Caco-2 (cell line): ENCODE measurements at regions not wholly inside any gene's neighbourhood (a gene's known extent, or its start where the extent isn't known, plus 50 kb on each side); places are given as distances from the start of the nearest gene placed in this dataset.

ENCODE experiments used
- BruUV-seq: library from RNA; stranded (reverse); fragments of 400-500 nt; replicated peaks from 2 replicates; lab custom pipeline; 2021; lab: Mats Ljungman, UMichigan
- CTCF ChIA-PET: fragments of 300-600 bp; sonication (Branson Sonifier 250); formaldehyde crosslinking; loops from one replicate; lab custom pipeline; 2022; ENCODE audit warnings: antibody characterized with exemption; lab: Charles Lee
- POLR2A ChIA-PET: fragments of 300-600 bp; sonication (Branson Sonifier 250); formaldehyde crosslinking; loops from one replicate; lab custom pipeline; 2022; ENCODE audit warnings: antibody characterized with exemption; lab: Charles Lee
- DNase-seq, 2 experiments: peaks; one replicate each; pipeline versions ENCODE4 v3.0.0 to v3.0.0-alpha.2; 2020 to 2022
- H3K27me3 ChIP-seq: replicated peaks from 2 replicates; pipeline ENCODE4 v1.6.0; 2011; ENCODE audit warnings: low read length; ENCODE audit not compliant: control insufficient read depth, insufficient read depth
- H3K36me3 ChIP-seq: 2 replicates; pipeline ENCODE4 v1.5.1; 2011; ENCODE audit warnings: low read length; ENCODE audit not compliant: control insufficient read depth, insufficient read depth
- H3K4me1 ChIP-seq: fragments of 250-450 bp; sonication (Bioruptor Pico); 2 replicates; pipeline ENCODE4 v1.5.1; 2020; ENCODE audit warnings: mild to moderate bottlenecking
- H3K4me3 ChIP-seq: 2 replicates; pipeline ENCODE4 v1.5.1; 2011; ENCODE audit warnings: low read depth, mild to moderate bottlenecking, control low read depth, low read length
- H3K9me3 ChIP-seq: fragments of 250-450 bp; sonication (Bioruptor Pico); 2 replicates; pipeline ENCODE4 v1.5.1; 2020; ENCODE audit warnings: mild to moderate bottlenecking, moderate library complexity
- H3K27ac Mint-ChIP-seq: one replicate; pipeline ENCODE4 v1.8.0; 2022; ENCODE audit warnings: mixed read lengths; ENCODE audit not compliant: unreplicated experiment
- H3K27me3 Mint-ChIP-seq: one replicate; pipeline ENCODE4 v1.8.0; 2022; ENCODE audit warnings: mixed read lengths; ENCODE audit not compliant: insufficient read depth, unreplicated experiment
- H3K36me3 Mint-ChIP-seq: one replicate; pipeline ENCODE4 v1.8.0; 2022; ENCODE audit warnings: mild to moderate bottlenecking, mixed read lengths; ENCODE audit not compliant: insufficient read depth, unreplicated experiment
- H3K4me1 Mint-ChIP-seq: one replicate; pipeline ENCODE4 v1.8.0; 2022; ENCODE audit warnings: low read depth, mixed read lengths; ENCODE audit not compliant: unreplicated experiment
- H3K4me3 Mint-ChIP-seq: one replicate; pipeline ENCODE4 v1.8.0; 2022; ENCODE audit warnings: mild to moderate bottlenecking, moderate library complexity, mixed read lengths; ENCODE audit not compliant: unreplicated experiment
- H3K9me3 Mint-ChIP-seq: one replicate; pipeline ENCODE4 v1.8.0; 2022; ENCODE audit warnings: mixed read lengths; ENCODE audit not compliant: unreplicated experiment
- CTCF ChIP-seq, 2 experiments: fragments of 200-600 bp in 1 of 2; IDR thresholded peaks; 1 replicate in 1 of 2; 2 replicates in 1 of 2; pipeline versions ENCODE4 v1.5.1 to v1.8.0; 2011 to 2022; ENCODE audit warnings: antibody characterized with exemption in 1 of 2, control low read depth in 1 of 2, inconsistent platforms in 1 of 2, low read depth in 1 of 2, low read length in 1 of 2, mild to moderate bottlenecking in 1 of 2, moderate library complexity in 1 of 2; ENCODE audit not compliant: insufficient read depth in 1 of 2, severe bottlenecking in 1 of 2, unreplicated experiment in 1 of 2
- intact Hi-C: fragments of 100-400 bp; cut with micrococcal nuclease; formaldehyde crosslinking; loops from one replicate; pipeline ENCODE4 v1.10.0; 2022; ENCODE audit not compliant: unreplicated experiment

- H3K4me3 Mint-ChIP-seq: no peak overlapping the region
- CTCF ChIA-PET: interaction anchor here (0.6 kb wide), 1 partner anchor 205 kb away, joined by 3 read pairs; no protein-coding TSS in a partner anchor
- no peaks in the 10 kb centered on the region for H3K9me3 ChIP-seq
- no peak overlapping the region for H3K27ac Mint-ChIP-seq
- intact Hi-C loops: no loop called here
- no peaks in the 10 kb centered on the region for H3K9me3 Mint-ChIP-seq
- no peaks in the 10 kb centered on the region for H3K36me3 ChIP-seq
- TF ChIP-seq CTCF (IDR thresholded peaks at IDR 0.05; ENCODE audit: insufficient read depth in 1 of 2, low read depth in 1 of 2, low read length in 1 of 2, severe bottlenecking in 1 of 2, unreplicated experiment in 1 of 2): no peak
- no peak for DNase-seq
- peaks cover 6% of the 10 kb centered on the region for H3K27me3 Mint-ChIP-seq
- no peak overlapping the region for H3K4me3 ChIP-seq
- H3K27me3 ChIP-seq: no peaks in the 10 kb centered on the region
- POLR2A ChIA-PET: no interaction called here
- H3K4me1 ChIP-seq: no peaks in the 10 kb centered on the region
- no peaks in the 10 kb centered on the region for H3K36me3 Mint-ChIP-seq
- BruUV-seq: no TSS peak
- H3K4me1 Mint-ChIP-seq: no peaks in the 10 kb centered on the region
Measured at GRCh38 chr10:2165771-2166460, 428.6 kb upstream of the ADARB2 start.

- Mint-ChIP-seq H3K27ac (no peak overlapping the region), H3K9me3 (no peaks in the 10 kb centered on the region), H3K4me3 (no peak overlapping the region), H3K4me1 (no peaks in the 10 kb centered on the region), H3K27me3 (peaks cover 8% of the 10 kb centered on the region), H3K36me3 (no peaks in the 10 kb centered on the region)
- intact Hi-C loops: no loop called here
- ChIA-PET POLR2A (no interaction called here), CTCF (no interaction called here)
- BruUV-seq: no TSS peak
- Histone ChIP-seq H3K27me3 (no peaks in the 10 kb centered on the region), H3K9me3 (no peaks in the 10 kb centered on the region), H3K36me3 (no peaks in the 10 kb centered on the region), H3K4me1 (no peaks in the 10 kb centered on the region), H3K4me3 (no peak overlapping the region)
- no peak for TF ChIP-seq CTCF (IDR thresholded peaks at IDR 0.05; ENCODE audit: insufficient read depth in 1 of 2, low read depth in 1 of 2, low read length in 1 of 2, severe bottlenecking in 1 of 2, unreplicated experiment in 1 of 2)
- no peak for DNase-seq
Measured at GRCh38 chr10:2150288-2150687, 413.0 kb upstream of the ADARB2 start.

GRCh38 chr10:2145926-2146478, 408.7 kb upstream of the ADARB2 start:
- intact Hi-C loops: no loop called here
- no peak overlapping the region for H3K4me3 ChIP-seq
- TF ChIP-seq CTCF (IDR thresholded peaks at IDR 0.05; ENCODE audit: insufficient read depth in 1 of 2, low read depth in 1 of 2, low read length in 1 of 2, severe bottlenecking in 1 of 2, unreplicated experiment in 1 of 2): no peak
- no peaks in the 10 kb centered on the region for H3K4me1 ChIP-seq
- Mint-ChIP-seq H3K4me3 (no peak overlapping the region), H3K9me3 (no peaks in the 10 kb centered on the region), H3K4me1 (no peaks in the 10 kb centered on the region), H3K27me3 (peaks cover 9% of the 10 kb centered on the region), H3K36me3 (no peaks in the 10 kb centered on the region), H3K27ac (no peak overlapping the region)
- H3K36me3 ChIP-seq: no peaks in the 10 kb centered on the region
- POLR2A ChIA-PET: no interaction called here
- H3K9me3 ChIP-seq: no peaks in the 10 kb centered on the region
- no peak for DNase-seq
- H3K27me3 ChIP-seq: no peaks in the 10 kb centered on the region
- BruUV-seq: no TSS peak
- CTCF ChIA-PET: no interaction called here
